SH-SY5Y (cell line): ENCODE measurements at regions not wholly inside any gene's neighbourhood (a gene's known extent, or its start where the extent isn't known, plus 50 kb on each side); places are given as distances from the start of the nearest gene placed in this dataset.

Experiments used
- GATA2 ChIP-seq: IDR thresholded peaks from 2 replicates; pipeline ENCODE4 v1.6.1; 2011; ENCODE audit warnings: mild to moderate bottlenecking, low read depth, low read length
- GATA3 ChIP-seq: IDR thresholded peaks from 2 replicates; pipeline ENCODE4 v1.6.1; 2011; ENCODE audit warnings: low read depth, mild to moderate bottlenecking, low read length, moderate library complexity

DNA sequence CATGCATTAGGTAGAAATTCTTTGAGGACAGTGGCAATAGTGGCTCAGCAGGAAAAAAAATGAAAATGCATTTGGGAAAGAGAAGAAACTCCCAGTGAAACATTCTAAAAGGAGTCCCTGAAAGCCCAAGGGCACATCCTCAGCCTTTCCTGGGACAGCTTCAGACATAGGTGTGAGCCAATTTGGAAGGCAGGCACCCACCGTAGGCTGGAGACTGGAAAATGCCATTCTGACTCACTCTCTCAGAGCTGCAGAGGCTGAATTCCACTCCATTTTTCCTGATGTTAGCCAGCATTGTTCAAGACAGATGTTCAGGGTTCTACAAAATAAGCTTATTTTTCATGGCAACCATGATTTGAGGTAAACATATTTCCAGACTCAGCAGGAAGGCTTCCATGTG lies 379.0 kb upstream of the FZD8 start:
- TF ChIP-seq GATA3 (no peak), GATA2 (no peak)

DNA sequence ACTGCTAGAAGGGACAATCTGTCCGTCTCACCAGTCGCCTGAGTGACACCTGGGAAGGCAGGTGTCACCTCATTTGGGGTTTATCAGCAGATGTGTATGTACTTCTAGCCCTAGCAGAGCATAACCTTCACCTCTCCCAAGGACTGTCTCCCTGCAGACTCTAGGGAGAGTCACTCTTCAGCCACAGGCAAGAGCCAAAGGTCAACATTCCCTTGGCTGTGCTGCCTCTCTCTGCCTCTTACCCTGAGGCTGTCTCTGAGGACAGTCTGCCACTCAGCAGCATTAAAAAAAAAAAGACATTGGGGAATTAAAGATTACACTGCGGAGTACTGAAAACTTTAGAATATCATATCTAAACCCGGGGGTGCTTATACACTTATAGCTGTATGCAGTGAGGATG lies 377.7 kb upstream of the FZD8 start:
- TF ChIP-seq GATA3, result no peak
- TF ChIP-seq GATA2, result no peak

GRCh38 chr10:36018996-36019395 lies 376.9 kb upstream of the FZD8 start:
- no peak for TF ChIP-seq GATA2
- no peak for TF ChIP-seq GATA3

DNA sequence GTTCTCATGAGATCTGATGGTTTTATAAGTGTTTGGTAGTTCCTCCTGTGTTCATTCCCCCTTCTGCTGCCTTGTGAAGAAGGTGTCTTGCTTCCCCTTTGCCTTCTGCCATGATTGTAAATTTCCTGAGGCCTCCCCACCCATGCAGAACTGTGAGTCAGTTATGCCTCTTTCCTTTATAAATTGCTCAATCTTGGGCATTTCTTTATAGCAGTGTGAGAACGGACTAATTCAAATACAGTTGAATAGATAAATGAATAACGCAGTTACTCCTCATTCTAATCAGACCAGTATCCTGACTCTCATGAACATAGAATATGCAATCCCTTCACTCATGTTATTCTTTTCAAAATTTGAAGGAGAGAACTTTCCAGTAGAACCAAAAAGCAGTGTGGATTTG lies 375.0 kb upstream of the FZD8 start:
- TF ChIP-seq GATA2 (no peak), GATA3 (no peak)

- TF ChIP-seq GATA2 (no peak), GATA3 (no peak)
Observed at GRCh38 chr10:36007369-36007768, 365.3 kb upstream of the FZD8 start.

GRCh38 chr10:36003688-36004087 lies 361.6 kb upstream of the FZD8 start:
- TF ChIP-seq GATA3 (no peak), GATA2 (no peak)

- no peak for TF ChIP-seq GATA3
- no peak for TF ChIP-seq GATA2
Observed at GRCh38 chr10:36003031-36003600, 361.0 kb upstream of the FZD8 start.

- TF ChIP-seq GATA2, result no peak
- TF ChIP-seq GATA3, result no peak
Observed at GRCh38 chr10:36002445-36002844, 360.3 kb upstream of the FZD8 start.

GRCh38 chr10:35998026-35998425 lies 355.9 kb upstream of the FZD8 start:
- TF ChIP-seq GATA3, result no peak
- TF ChIP-seq GATA2, result no peak

GRCh38 chr10:35995485-35995884 lies 353.4 kb upstream of the FZD8 start:
- no peak for TF ChIP-seq GATA2
- TF ChIP-seq GATA3, result no peak

DNA sequence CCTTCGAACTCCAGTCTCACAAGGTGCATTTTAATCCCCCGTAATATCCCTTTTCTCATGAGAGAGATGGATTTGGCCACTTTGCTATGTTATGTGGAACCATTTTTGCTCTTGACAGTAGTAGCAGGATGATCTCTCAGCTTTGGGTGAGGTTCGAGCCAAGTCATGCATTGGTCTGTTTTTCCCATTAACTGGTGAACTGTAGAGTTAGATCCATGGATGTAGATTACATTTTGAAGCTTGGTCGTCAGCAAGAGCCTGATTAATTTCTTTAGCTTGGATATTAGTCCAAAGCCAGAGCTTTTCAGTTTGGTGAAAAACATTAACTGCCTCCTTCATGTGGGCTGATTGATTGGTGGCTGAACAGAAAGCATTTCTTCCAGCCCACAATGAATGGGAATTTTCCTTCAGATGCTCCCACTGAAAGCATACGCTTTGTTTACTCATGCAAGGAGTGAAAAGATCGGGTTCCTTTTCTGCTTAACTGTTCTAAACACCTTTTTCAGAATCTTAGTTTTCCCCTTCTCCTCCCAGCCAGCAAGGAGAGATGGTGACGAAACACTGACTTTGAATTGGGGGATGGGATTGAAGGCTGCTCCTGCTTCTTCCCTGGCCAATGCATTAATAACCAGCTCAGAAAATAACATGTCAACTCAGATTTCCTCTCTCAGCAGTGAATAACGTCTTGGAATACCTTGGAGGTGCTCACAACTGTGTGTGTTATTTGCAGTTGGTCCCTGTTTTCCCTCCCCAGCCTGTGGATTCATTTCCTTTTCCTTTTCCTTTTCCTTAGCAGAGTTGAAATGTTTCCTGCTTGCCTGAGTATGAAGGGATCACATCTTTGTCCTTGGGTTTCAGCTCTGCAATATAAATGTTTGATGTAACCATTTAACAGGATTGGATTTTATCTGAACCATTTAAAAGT lies 351.8 kb upstream of the FZD8 start:
- TF ChIP-seq GATA3, result no peak
- TF ChIP-seq GATA2, result no peak

- TF ChIP-seq GATA3, result no peak
- no peak for TF ChIP-seq GATA2
Observed at GRCh38 chr10:35992107-35992506, 350.0 kb upstream of the FZD8 start.

GRCh38 chr10:35986756-35987502 lies 344.8 kb upstream of the FZD8 start:
- TF ChIP-seq GATA2, result no peak
- no peak for TF ChIP-seq GATA3

- TF ChIP-seq GATA3, result no peak
- no peak for TF ChIP-seq GATA2
Observed at GRCh38 chr10:35979116-35979515, 337.0 kb upstream of the FZD8 start.
